GM10266 (cell line): ENCODE measurements at regions not wholly inside any gene's neighbourhood (a gene's known extent, or its start where the extent isn't known, plus 50 kb on each side); places are given as distances from the start of the nearest gene placed in this dataset.

Experiments used
- DNase-seq: peaks from one replicate; pipeline ENCODE4 v3.0.0; 2012; ENCODE audit errors: extremely low spot score
- TF ChIP-seq, protein P1 (sequence below): IDR thresholded peaks from 2 replicates; pipeline ENCODE4 v1.5.1; 2012; ENCODE audit warnings: mild to moderate bottlenecking, low read depth; ENCODE audit not compliant: control insufficient read depth, insufficient read depth; ENCODE audit errors: missing control alignments

DNA sequence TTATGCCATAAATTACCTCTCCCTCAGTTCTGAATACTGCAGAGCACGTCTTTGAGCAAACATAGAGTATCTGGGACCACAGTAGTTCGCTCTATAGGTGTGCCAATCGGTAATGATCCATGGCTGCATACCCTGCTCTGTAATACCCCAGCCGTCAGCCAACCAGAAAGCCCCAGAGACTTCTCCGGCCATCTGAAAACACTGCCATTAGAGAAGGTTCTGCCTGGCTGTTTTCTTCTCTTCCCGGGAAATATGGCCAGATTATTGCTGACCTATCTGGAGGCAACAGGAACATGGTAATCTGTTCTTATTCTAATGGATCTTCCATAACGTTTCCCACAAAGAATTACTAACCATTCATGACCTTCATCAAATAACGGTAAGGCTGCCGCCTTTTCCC lies 139.9 kb downstream of the RPS12 start:
- DNase-seq: no peak
- TF ChIP-seq, protein P1, sequence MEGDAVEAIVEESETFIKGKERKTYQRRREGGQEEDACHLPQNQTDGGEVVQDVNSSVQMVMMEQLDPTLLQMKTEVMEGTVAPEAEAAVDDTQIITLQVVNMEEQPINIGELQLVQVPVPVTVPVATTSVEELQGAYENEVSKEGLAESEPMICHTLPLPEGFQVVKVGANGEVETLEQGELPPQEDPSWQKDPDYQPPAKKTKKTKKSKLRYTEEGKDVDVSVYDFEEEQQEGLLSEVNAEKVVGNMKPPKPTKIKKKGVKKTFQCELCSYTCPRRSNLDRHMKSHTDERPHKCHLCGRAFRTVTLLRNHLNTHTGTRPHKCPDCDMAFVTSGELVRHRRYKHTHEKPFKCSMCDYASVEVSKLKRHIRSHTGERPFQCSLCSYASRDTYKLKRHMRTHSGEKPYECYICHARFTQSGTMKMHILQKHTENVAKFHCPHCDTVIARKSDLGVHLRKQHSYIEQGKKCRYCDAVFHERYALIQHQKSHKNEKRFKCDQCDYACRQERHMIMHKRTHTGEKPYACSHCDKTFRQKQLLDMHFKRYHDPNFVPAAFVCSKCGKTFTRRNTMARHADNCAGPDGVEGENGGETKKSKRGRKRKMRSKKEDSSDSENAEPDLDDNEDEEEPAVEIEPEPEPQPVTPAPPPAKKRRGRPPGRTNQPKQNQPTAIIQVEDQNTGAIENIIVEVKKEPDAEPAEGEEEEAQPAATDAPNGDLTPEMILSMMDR: no peak

DNA sequence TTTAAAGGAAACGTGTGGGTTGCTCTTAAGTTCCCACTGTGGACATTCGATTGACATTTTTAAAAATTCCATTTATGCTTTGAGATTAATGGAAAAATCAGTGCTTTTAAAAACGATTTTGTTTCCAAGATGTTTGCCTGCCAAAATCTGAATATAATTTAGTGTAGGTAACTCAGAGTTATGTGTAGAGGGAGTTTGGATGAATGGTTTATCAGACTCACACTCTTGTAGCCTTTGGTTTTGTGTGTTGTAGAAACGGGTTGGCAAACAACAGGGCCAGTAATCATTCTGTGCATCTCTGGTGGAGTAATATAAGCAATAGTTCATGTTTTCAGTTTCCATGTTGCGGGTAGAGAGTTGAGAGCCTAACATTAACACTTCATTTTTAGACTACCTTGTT lies 140.6 kb downstream of the RPS12 start:
- TF ChIP-seq, protein P1: no peak
- no peak for DNase-seq

DNA sequence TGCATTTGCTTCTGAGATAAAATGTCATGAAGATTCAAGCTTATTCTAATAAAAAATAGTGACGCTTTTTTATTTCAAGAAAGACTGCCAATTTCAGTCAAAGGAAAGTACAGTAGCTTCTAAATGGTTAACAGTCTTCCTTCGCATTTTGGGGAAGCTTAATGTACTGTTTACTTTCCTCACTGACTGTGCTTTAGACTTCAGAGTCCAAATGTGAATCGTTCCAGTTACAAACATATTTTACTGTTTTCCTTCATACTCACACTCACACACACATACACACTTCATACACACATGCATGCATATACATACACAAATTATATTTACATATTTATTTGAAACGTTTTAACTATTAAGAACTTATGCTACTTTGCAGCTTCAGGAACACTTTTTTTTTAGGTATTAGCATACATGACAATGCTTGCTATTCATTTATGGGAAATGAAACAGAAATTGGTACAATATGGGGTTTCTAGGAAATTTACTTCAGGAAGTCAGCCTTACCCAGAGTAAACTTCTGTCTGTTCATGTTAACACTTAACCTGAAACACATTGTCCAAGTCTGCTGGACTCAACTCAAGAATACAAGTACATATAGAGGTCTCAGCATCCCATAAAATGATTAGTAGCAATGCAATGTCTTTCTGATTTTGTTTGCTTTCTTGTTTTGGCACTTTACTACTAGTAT lies 145.4 kb downstream of the RPS12 start:
- no peak for DNase-seq
- TF ChIP-seq, protein P1: no peak

DNA sequence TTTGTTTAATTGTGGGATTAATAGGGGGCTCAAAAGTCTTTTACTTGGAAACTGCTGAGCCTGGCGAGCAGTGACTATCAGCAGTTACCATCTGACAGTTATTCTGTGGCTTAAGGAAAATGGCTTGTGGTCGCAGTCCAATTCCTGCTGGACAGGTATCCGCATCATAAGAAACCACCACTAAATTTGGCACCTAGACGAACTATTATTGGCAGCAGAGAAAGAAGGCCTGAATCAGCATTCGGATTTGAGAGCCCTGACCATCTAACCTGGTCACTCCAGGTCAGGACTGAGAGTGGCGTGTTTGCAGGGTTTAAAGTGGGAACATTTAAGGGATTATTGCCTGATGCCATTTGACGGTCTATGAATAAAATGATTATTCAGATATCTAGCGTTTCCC lies 146.4 kb downstream of the RPS12 start:
- TF ChIP-seq, protein P1: no peak

DNA sequence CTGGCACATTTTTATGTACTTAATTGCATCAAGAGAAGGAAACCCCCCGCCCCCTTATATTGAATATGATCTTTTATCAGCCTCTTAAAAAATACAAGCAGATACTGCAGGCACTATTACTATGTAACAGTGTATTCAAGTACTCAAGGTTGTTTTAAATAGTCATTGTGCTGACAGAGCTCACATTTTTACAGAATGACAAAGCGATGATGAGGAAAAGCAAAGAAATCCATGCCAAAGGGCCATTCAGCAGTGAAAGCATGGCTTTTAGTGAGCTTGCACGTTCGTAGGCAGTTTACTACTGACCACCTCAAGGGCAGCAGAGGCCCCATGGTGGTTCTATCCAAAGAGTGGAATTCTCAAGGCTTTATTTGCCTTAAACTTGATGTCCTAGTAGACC lies 146.8 kb downstream of the RPS12 start:
- TF ChIP-seq, protein P1: no peak
- DNase-seq: no peak

More for the DNA sequence above, 146.4 kb downstream of the RPS12 start:
- DNase-seq: no peak

DNA sequence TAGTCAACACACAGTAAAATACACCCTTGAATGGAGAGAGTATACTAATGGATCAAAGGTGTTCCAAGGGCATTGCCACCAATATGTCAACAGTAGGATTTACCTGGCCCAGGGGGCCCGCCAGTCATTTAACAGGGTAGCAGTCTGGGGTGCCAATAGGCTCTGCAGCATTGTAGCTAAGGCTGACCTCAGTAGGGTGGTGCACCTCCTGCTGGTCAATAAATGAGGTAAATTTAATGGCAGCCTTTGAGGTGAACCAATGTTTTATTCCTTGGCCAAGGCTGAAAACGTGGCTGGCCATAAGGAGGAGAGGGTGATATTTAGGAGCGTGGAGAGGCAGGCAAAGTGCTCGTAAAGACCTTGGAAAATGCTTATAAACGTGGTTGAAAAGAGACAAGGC lies 147.2 kb downstream of the RPS12 start:
- DNase-seq: peak; percentile 6
- TF ChIP-seq, protein P1: peak; percentile 31
